Brain microvascular endothelial cell (primary cell): ENCODE measurements at regions not wholly inside any gene's neighbourhood (a gene's known extent, or its start where the extent isn't known, plus 50 kb on each side); places are given as distances from the start of the nearest gene placed in this dataset.
A peak's percentile ranks its signal among the peaks of the same experiment; 100 is the strongest.

ENCODE experiments used
- DNase-seq: peaks from one replicate; pipeline ENCODE4 v3.0.0-alpha.2; 2020
- H3K27ac ChIP-seq: fragments of 250-450 bp; sonication (Bioruptor Pico); 2 replicates; pipeline ENCODE4 v1.5.1; 2020; ENCODE audit warnings: mild to moderate bottlenecking, moderate library complexity
- H3K27me3 ChIP-seq: fragments of 250-450 bp; sonication (Bioruptor Pico); replicated peaks from 2 replicates; pipeline ENCODE4 v1.5.1; 2020; ENCODE audit warnings: mild to moderate bottlenecking
- H3K36me3 ChIP-seq: fragments of 250-450 bp; sonication (Bioruptor Pico); replicated peaks from 2 replicates; pipeline ENCODE4 v1.5.1; 2020; ENCODE audit warnings: mild to moderate bottlenecking
- H3K4me3 ChIP-seq: 2 replicates; pipeline ENCODE4 v1.5.1; 2011; ENCODE audit warnings: low read depth, mild to moderate bottlenecking, control low read depth, low read length, moderate library complexity
- CTCF ChIP-seq: IDR thresholded peaks from 2 replicates; pipeline ENCODE4 v1.5.1; 2011; ENCODE audit warnings: low read depth, mild to moderate bottlenecking, moderate library complexity, low read length, control low read depth, inconsistent platforms; ENCODE audit errors: missing control alignments
- in situ Hi-C: cut with HindIII; loops from 2 replicates; pipeline ENCODE4 v1.10.0; 2017; ENCODE audit warnings: low sequenced_read_pairs, low pct_ligation_motif_present

DNA sequence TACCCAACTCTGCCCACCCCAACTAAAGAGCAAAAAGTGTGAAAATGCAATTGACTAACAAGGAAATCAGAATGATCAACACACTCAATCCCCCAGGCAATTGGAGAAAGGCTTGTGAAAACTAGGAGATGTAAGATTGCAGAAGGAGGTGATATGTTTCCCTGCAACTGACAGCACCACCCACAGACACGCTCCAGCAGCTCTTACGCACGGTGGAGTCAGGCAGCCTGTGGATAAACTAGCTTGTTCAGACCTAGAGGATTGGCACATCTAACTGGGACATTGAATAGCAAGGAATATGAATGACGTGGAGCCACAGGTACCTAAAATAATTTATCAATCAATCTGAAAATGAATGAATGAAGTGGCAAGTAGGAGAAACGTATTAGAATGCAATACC is 125.7 kb upstream of the MYO3A start:
- DNase-seq, result no peak
- in situ Hi-C loops, result no loop called here
- TF ChIP-seq CTCF, result no peak
- no peak overlapping the region for H3K4me3 ChIP-seq
- no peaks in the 10 kb centered on the region for H3K27me3 ChIP-seq
- H3K36me3 ChIP-seq, result no peaks in the 10 kb centered on the region
- H3K27ac ChIP-seq, result no peak overlapping the region

GRCh38 chr10:25811052-25811685 is 122.9 kb upstream of the MYO3A start:
- Histone ChIP-seq H3K36me3 (no peaks in the 10 kb centered on the region), H3K27ac (no peak overlapping the region), H3K27me3 (no peaks in the 10 kb centered on the region), H3K4me3 (no peak overlapping the region)
- TF ChIP-seq CTCF, result no peak
- in situ Hi-C loops, result no loop called here
- peak; percentile 17 for DNase-seq

DNA sequence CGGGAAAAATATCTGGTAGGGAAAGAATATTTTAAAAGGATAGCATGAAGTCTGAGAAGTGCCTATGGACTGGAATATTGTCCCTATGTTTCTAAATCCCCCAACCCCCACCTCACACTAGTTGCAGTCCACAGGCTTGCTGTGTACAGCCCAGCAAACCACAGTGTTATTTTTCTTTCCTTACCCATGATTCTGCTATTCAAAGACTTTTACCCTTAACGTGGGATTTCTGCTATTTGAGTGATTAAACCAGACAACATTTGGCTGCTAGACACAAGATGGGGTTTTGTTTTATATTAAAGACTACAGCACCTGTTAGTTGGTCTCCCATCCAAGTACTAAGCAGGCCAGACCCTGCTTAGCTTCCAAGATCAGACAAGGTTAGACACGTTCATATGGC is 120.5 kb upstream of the MYO3A start:
- no peak for TF ChIP-seq CTCF
- Histone ChIP-seq H3K36me3 (no peaks in the 10 kb centered on the region), H3K4me3 (no peak overlapping the region), H3K27ac (no peak overlapping the region), H3K27me3 (no peaks in the 10 kb centered on the region)
- no peak for DNase-seq
- in situ Hi-C loops, result no loop called here

DNA sequence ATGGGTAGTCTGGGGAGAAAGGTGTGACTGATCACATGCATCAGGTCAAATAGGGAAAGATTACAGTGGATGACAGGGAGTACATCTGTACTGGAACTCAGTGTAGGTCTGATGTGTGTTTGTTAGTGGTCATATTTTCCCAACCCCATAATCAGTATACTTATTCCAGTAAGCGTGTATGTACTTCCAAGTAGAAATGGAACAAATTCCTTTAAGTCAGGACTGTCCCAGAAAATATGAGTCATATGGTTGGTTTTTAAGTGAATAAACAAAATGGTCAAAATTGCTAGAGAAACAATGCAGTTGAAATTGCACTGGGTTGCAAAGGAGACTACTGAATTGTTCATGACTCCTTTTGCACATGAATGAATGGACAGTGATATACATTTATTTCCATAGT is 118.8 kb upstream of the MYO3A start:
- TF ChIP-seq CTCF, result no peak
- in situ Hi-C loops, result no loop called here
- H3K27ac ChIP-seq, result no peak overlapping the region
- no peak for DNase-seq
- H3K36me3 ChIP-seq, result no peaks in the 10 kb centered on the region
- H3K4me3 ChIP-seq, result no peak overlapping the region
- H3K27me3 ChIP-seq, result no peaks in the 10 kb centered on the region

GRCh38 chr10:25815999-25816768 is 117.8 kb upstream of the MYO3A start:
- no peak overlapping the region for H3K4me3 ChIP-seq
- no peaks in the 10 kb centered on the region for H3K27me3 ChIP-seq
- peak; percentile 18 for DNase-seq
- no peak for TF ChIP-seq CTCF
- in situ Hi-C loops, result no loop called here
- H3K27ac ChIP-seq, result no peak overlapping the region
- H3K36me3 ChIP-seq, result no peaks in the 10 kb centered on the region
